ENCODE measurements at regions not wholly inside any gene's neighbourhood (a gene's known extent, or its start where the extent isn't known, plus 50 kb on each side); places are given as distances from the start of the nearest gene placed in this dataset.

- DNase-seq (ENCODE audit: low read depth, low spot score): no peak
- H3K9ac ChIP-seq (ENCODE audit: insufficient read length): no peak overlapping the region
- no peaks in the 10 kb centered on the region for H3K9me3 ChIP-seq (ENCODE audit: low read depth, low read length)
- H3K27ac ChIP-seq: no peak overlapping the region
- TF ChIP-seq POLR2AphosphoS5 (IDR thresholded peaks at IDR 0.05; ENCODE audit: borderline replicate concordance, low read depth, low read length): no peak
- TF ChIP-seq FOXP2 (optimal IDR thresholded peaks at IDR 0.05; ENCODE audit: control extremely low read depth, extremely low read length, insufficient read depth): no peak
- TF ChIP-seq EZH2 (IDR thresholded peaks at IDR 0.05): no peak
- no peak overlapping the region for H3K4me3 ChIP-seq
- H3K36me3 ChIP-seq (ENCODE audit: insufficient read depth, low read length): no peaks in the 10 kb centered on the region
Measured at GRCh38 chr6:6525933-6526332, 62.6 kb upstream of the LY86 start.

- no peak overlapping the region for H3K4me3 ChIP-seq
- DNase-seq (ENCODE audit: low read depth, low spot score): no peak
- no peaks in the 10 kb centered on the region for H3K9me3 ChIP-seq (ENCODE audit: low read depth, low read length)
- TF ChIP-seq FOXP2 (optimal IDR thresholded peaks at IDR 0.05; ENCODE audit: control extremely low read depth, extremely low read length, insufficient read depth) (no peak), EZH2 (IDR thresholded peaks at IDR 0.05) (no peak), POLR2AphosphoS5 (IDR thresholded peaks at IDR 0.05; ENCODE audit: borderline replicate concordance, low read depth, low read length) (no peak)
- no peak overlapping the region for H3K9ac ChIP-seq (ENCODE audit: insufficient read length)
- no peak overlapping the region for H3K27ac ChIP-seq
- H3K36me3 ChIP-seq (ENCODE audit: insufficient read depth, low read length): no peaks in the 10 kb centered on the region
Measured at GRCh38 chr6:6529275-6529674, 59.2 kb upstream of the LY86 start.

GRCh38 chr6:6533176-6533575, 55.3 kb upstream of the LY86 start:
- H3K9ac ChIP-seq (ENCODE audit: insufficient read length): no peak overlapping the region
- H3K4me3 ChIP-seq: no peak overlapping the region
- no peak overlapping the region for H3K27ac ChIP-seq
- no peaks in the 10 kb centered on the region for H3K9me3 ChIP-seq (ENCODE audit: low read depth, low read length)
- H3K36me3 ChIP-seq (ENCODE audit: insufficient read depth, low read length): no peaks in the 10 kb centered on the region
- TF ChIP-seq EZH2 (IDR thresholded peaks at IDR 0.05) (no peak), FOXP2 (optimal IDR thresholded peaks at IDR 0.05; ENCODE audit: control extremely low read depth, extremely low read length, insufficient read depth) (no peak), POLR2AphosphoS5 (IDR thresholded peaks at IDR 0.05; ENCODE audit: borderline replicate concordance, low read depth, low read length) (no peak)
- no peak for DNase-seq (ENCODE audit: low read depth, low spot score)

- no peak for TF ChIP-seq FOXP2 (optimal IDR thresholded peaks at IDR 0.05; ENCODE audit: control extremely low read depth, extremely low read length, insufficient read depth)
- no peak for DNase-seq (ENCODE audit: low read depth, low spot score)
Measured at GRCh38 chr6:6534399-6534798, 54.1 kb upstream of the LY86 start.

GRCh38 chr6:6537488-6538260, 50.8 kb upstream of the LY86 start:
- Histone ChIP-seq H3K4me3 (no peak overlapping the region), H3K36me3 (ENCODE audit: insufficient read depth, low read length) (no peaks in the 10 kb centered on the region), H3K27ac (no peak overlapping the region), H3K9me3 (ENCODE audit: low read depth, low read length) (no peaks in the 10 kb centered on the region), H3K9ac (ENCODE audit: insufficient read length) (no peak overlapping the region)
- DNase-seq (ENCODE audit: low read depth, low spot score): no peak
- TF ChIP-seq POLR2AphosphoS5 (IDR thresholded peaks at IDR 0.05; ENCODE audit: borderline replicate concordance, low read depth, low read length): no peak
- TF ChIP-seq FOXP2 (optimal IDR thresholded peaks at IDR 0.05; ENCODE audit: control extremely low read depth, extremely low read length, insufficient read depth): no peak
- no peak for TF ChIP-seq EZH2 (IDR thresholded peaks at IDR 0.05)

More at GRCh38 chr6:6534399-6534798, 54.1 kb upstream of the LY86 start:
- Histone ChIP-seq H3K9me3 (ENCODE audit: low read depth, low read length) (no peaks in the 10 kb centered on the region), H3K4me3 (no peak overlapping the region), H3K27ac (no peak overlapping the region), H3K36me3 (ENCODE audit: insufficient read depth, low read length) (no peaks in the 10 kb centered on the region), H3K9ac (ENCODE audit: insufficient read length) (no peak overlapping the region)

- H3K9me3 ChIP-seq (ENCODE audit: low read depth, low read length): no peaks in the 10 kb centered on the region
- TF ChIP-seq POLR2AphosphoS5 (IDR thresholded peaks at IDR 0.05; ENCODE audit: borderline replicate concordance, low read depth, low read length) (no peak), EZH2 (IDR thresholded peaks at IDR 0.05) (no peak), FOXP2 (optimal IDR thresholded peaks at IDR 0.05; ENCODE audit: control extremely low read depth, extremely low read length, insufficient read depth) (no peak)
- H3K36me3 ChIP-seq (ENCODE audit: insufficient read depth, low read length): no peaks in the 10 kb centered on the region
- no peak for DNase-seq (ENCODE audit: low read depth, low spot score)
- peak overlapping the region; percentile 5; the same call in 1 of the 2 replicates for H3K4me3 ChIP-seq
- no peak overlapping the region for H3K9ac ChIP-seq (ENCODE audit: insufficient read length)
- H3K27ac ChIP-seq: no peak overlapping the region
Measured at GRCh38 chr6:6538261-6538660, 50.3 kb upstream of the LY86 start.

All from SK-N-MC (cell line).